ENCODE measurements at regions not wholly inside any gene's neighbourhood (a gene's known extent, or its start where the extent isn't known, plus 50 kb on each side); places are given as distances from the start of the nearest gene placed in this dataset.

DNA sequence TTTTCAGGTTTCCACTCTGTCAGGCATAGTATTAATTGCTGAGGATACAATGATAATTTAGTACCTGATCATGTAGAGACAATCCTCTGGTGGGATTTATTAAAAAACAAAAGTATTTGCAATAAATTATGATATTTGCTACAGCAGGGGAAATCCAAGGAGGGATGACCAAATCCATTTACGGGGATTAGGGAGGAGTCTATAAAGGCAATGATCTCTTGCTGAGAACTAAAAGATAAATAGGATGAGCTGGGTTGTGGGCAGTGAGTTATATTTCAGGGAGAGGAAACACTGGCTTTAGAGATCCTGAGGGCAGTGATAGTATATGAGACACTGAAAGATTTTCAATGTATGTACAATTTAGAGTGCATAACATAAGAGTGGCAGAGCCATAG, 305.5 kb downstream of the GPR37 start:
- TF ChIP-seq POLR2AphosphoS5 (IDR thresholded peaks at IDR 0.05; ENCODE audit: low read depth, low read length) (no peak), POLR2A (IDR thresholded peaks at IDR 0.05; ENCODE audit: low read depth, low read length) (no peak), TAF1 (IDR thresholded peaks at IDR 0.05; ENCODE audit: low read depth, low read length) (no peak), SPI1 (IDR thresholded peaks at IDR 0.05; ENCODE audit: low read depth, low read length) (no peak), PAX5 (IDR thresholded peaks at IDR 0.05; ENCODE audit: insufficient read depth, low read length, severe bottlenecking) (no peak), POU2F2 (IDR thresholded peaks at IDR 0.05; ENCODE audit: low read depth, low read length) (no peak)
